HG03342 (cell line): ENCODE measurements at regions not wholly inside any gene's neighbourhood (a gene's known extent, or its start where the extent isn't known, plus 50 kb on each side); places are given as distances from the start of the nearest gene placed in this dataset.
"Not testable (repeated sequence)": the region's sequence is repeated elsewhere in the genome, so short reads cannot be mapped to it uniquely, and the experiment has no call there.

Experiments used
- ATAC-seq: cut with Tn5 transposase; IDR thresholded peaks from one replicate; pipeline ENCODE4 v1.9.1; 2021; ENCODE audit warnings: mild to moderate bottlenecking, moderate library complexity; ENCODE audit not compliant: unreplicated experiment

GRCh38 chr10:22825841-22826240 is 102.0 kb upstream of the ARMC3 start:
- ATAC-seq = no peak

GRCh38 chr10:22824984-22825383 is 102.9 kb upstream of the ARMC3 start:
- no peak for ATAC-seq

- no peak for ATAC-seq
These were observed 103.3 kb upstream of the ARMC3 start for GRCh38 chr10:22824520-22824919.

GRCh38 chr10:22823109-22823508 is 104.7 kb upstream of the ARMC3 start:
- peak; percentile 90 for ATAC-seq

- not testable (repeated sequence) for ATAC-seq
These were observed 105.9 kb upstream of the ARMC3 start for GRCh38 chr10:22821921-22822320.

GRCh38 chr10:22821501-22821900 is 106.4 kb upstream of the ARMC3 start:
- ATAC-seq = no peak

- no peak for ATAC-seq
These were observed 101.9 kb upstream of the PIP4K2A start for GRCh38 chr10:22816298-22816653.

GRCh38 chr10:22810643-22811465 is 96.5 kb upstream of the PIP4K2A start:
- ATAC-seq = no peak

- no peak for ATAC-seq
These were observed 92.9 kb upstream of the PIP4K2A start for GRCh38 chr10:22807238-22807637.

- ATAC-seq = no peak
These were observed 90.9 kb upstream of the PIP4K2A start for GRCh38 chr10:22805304-22805703.

- ATAC-seq = no peak
These were observed 89.0 kb upstream of the PIP4K2A start for GRCh38 chr10:22803261-22803885.

GRCh38 chr10:22801785-22802184 is 87.4 kb upstream of the PIP4K2A start:
- no peak for ATAC-seq

- ATAC-seq = not testable (repeated sequence)
These were observed 83.4 kb upstream of the PIP4K2A start for GRCh38 chr10:22797796-22798195.

- no peak for ATAC-seq
These were observed 81.2 kb upstream of the PIP4K2A start for GRCh38 chr10:22795546-22795945.

- no peak for ATAC-seq
These were observed 77.8 kb upstream of the PIP4K2A start for GRCh38 chr10:22792161-22792560.

GRCh38 chr10:22791665-22792064 is 77.3 kb upstream of the PIP4K2A start:
- ATAC-seq = no peak

GRCh38 chr10:22784668-22785067 is 70.3 kb upstream of the PIP4K2A start:
- ATAC-seq = no peak

- ATAC-seq = no peak
These were observed 69.4 kb upstream of the PIP4K2A start for GRCh38 chr10:22783807-22784206.

GRCh38 chr10:22780474-22780885 is 66.1 kb upstream of the PIP4K2A start:
- ATAC-seq = no peak

- no peak for ATAC-seq
These were observed 65.1 kb upstream of the PIP4K2A start for GRCh38 chr10:22779331-22780019.

GRCh38 chr10:22774102-22774501 is 59.7 kb upstream of the PIP4K2A start:
- no peak for ATAC-seq

GRCh38 chr10:22771631-22772030 is 57.3 kb upstream of the PIP4K2A start:
- not testable (repeated sequence) for ATAC-seq
